HG02885 (cell line): ENCODE measurements at regions not wholly inside any gene's neighbourhood (a gene's known extent, or its start where the extent isn't known, plus 50 kb on each side); places are given as distances from the start of the nearest gene placed in this dataset.

Experiments
- ATAC-seq: cut with Tn5 transposase; IDR thresholded peaks from one replicate; pipeline ENCODE4 v1.9.1; 2021; ENCODE audit warnings: mild to moderate bottlenecking; ENCODE audit not compliant: unreplicated experiment, poor library complexity

- no peak for ATAC-seq
Measured at GRCh38 chr16:86383488-86384262, 126.7 kb upstream of the FOXF1 start.

- ATAC-seq = no peak
Measured at GRCh38 chr16:86384263-86384649, 126.1 kb upstream of the FOXF1 start.

GRCh38 chr16:86384980-86385379, 125.3 kb upstream of the FOXF1 start:
- ATAC-seq = no peak

GRCh38 chr16:86387468-86388440, 122.6 kb upstream of the FOXF1 start:
- no peak for ATAC-seq

- no peak for ATAC-seq
Measured at GRCh38 chr16:86388976-86389375, 121.4 kb upstream of the FOXF1 start.

GRCh38 chr16:86389566-86390328, 120.6 kb upstream of the FOXF1 start:
- ATAC-seq = no peak

- ATAC-seq = no peak
Measured at GRCh38 chr16:86390335-86390734, 120.0 kb upstream of the FOXF1 start.

GRCh38 chr16:86391486-86391885, 118.8 kb upstream of the FOXF1 start:
- no peak for ATAC-seq

- ATAC-seq = no peak
Measured at GRCh38 chr16:86391984-86392383, 118.3 kb upstream of the FOXF1 start.

- ATAC-seq = no peak
Measured at GRCh38 chr16:86392436-86393152, 117.7 kb upstream of the FOXF1 start.

- no peak for ATAC-seq
Measured at GRCh38 chr16:86393907-86394626, 116.3 kb upstream of the FOXF1 start.

GRCh38 chr16:86395477-86395876, 114.8 kb upstream of the FOXF1 start:
- ATAC-seq = no peak

GRCh38 chr16:86396422-86396821, 113.9 kb upstream of the FOXF1 start:
- no peak for ATAC-seq

GRCh38 chr16:86396901-86397311, 113.4 kb upstream of the FOXF1 start:
- ATAC-seq = no peak

GRCh38 chr16:86398201-86398600, 112.1 kb upstream of the FOXF1 start:
- no peak for ATAC-seq

- ATAC-seq = no peak
Measured at GRCh38 chr16:86398622-86399021, 111.7 kb upstream of the FOXF1 start.

GRCh38 chr16:86401126-86401525, 109.2 kb upstream of the FOXF1 start:
- ATAC-seq = no peak

GRCh38 chr16:86403085-86403484, 107.2 kb upstream of the FOXF1 start:
- ATAC-seq = no peak

- no peak for ATAC-seq
Measured at GRCh38 chr16:86403541-86404163, 106.7 kb upstream of the FOXF1 start.
